HG03175 (cell line): ENCODE measurements at regions not wholly inside any gene's neighbourhood (a gene's known extent, or its start where the extent isn't known, plus 50 kb on each side); places are given as distances from the start of the nearest gene placed in this dataset.

Experiments
- ATAC-seq: cut with Tn5 transposase; IDR thresholded peaks from one replicate; pipeline ENCODE4 v1.9.1; 2021; ENCODE audit warnings: mild to moderate bottlenecking, moderate library complexity; ENCODE audit not compliant: unreplicated experiment

DNA sequence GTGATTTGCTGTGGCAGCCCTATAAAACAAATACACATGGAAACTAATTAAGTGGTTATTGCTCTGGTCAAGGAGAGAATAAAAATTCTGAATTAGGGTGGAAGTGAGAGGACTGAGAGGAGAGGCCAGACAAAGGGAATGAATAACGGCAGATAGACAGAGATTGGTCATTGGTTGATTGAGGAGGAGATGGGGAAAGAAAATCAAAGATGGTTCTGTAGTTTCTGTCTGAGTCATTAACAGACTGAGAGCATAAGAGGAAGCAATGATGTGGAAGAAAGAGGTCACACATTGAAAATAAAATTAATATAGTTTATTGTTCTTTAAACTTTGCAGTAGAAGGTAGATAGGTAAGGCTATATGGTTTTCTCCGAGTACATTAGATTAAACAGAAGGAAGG is 469.8 kb downstream of the ACTL7B start:
- ATAC-seq: no peak

DNA sequence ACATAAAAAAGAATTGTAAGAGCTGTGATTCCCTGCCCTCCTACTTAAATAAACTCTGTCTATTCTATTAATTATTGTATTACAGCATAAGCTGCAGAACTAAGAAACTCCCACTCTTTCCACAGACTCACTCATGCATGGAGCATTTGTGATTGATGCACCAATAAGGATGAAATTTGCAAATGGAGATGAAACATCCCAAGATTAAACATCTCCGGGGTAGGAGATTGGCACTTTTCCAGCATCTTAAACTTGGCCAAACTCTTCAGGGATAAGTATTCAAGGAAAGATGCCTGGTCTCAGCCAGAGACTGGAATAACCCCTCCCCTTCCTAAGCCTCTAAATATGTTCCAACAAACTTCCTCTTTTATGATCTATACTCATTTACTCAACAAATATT is 472.0 kb downstream of the ACTL7B start:
- ATAC-seq: no peak

DNA sequence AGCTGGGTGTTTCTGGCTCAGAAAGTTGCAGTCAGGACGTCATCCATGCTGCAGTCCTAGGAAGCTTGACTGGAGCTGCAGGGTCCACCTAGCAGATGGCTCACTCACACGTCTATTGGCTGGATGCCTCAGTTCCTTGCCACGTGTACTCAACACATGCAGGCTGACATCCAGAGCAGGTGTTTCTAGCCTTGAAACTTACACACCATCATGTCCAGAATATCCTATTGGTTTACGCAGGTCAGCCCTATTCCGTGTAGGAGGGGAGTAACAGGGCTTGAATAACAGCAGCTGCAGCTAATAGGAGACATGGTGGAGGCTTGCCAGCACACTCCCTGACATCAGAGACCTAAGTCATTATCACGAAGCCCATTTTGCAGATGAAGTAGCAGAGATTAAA is 473.5 kb downstream of the ACTL7B start:
- ATAC-seq: no peak

DNA sequence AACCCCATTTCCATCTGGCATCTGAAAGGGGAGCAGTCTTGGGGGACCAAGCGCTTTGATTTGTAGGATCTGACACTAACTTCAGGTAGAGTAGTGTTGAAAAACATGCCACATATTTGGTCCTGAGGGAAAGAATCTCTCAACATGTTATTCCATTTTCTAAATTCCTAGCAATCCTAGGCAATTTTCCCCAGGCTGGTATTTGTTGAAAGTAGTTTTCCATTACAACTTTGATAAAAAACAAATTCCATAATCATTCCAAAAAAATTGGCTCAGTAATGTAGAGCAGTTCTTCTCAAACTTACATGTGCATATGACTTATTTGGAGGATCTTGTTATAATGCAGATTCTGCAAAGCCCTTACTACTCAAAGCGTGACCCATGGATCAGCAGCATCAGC is 477.9 kb downstream of the ACTL7B start:
- ATAC-seq: no peak

DNA sequence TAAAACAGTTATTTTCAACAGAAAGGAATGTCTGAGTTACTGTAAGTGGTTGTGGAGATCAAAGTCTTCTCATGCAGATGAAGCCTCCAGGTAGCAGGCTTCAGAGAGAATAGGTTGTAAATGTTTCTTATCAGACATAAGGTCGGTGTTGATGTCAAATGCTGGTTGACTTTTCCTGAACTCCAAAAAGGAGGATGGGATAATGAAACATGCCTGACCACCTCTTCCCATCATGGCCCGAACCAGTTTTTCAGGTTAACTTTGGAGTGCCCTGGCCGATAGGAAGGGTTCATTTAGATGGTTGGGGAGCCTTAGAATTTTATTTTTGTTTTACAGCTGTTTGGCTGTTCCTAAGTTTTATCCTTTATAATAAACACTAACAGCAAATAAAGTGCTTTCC is 478.4 kb downstream of the ACTL7B start:
- ATAC-seq: no peak

DNA sequence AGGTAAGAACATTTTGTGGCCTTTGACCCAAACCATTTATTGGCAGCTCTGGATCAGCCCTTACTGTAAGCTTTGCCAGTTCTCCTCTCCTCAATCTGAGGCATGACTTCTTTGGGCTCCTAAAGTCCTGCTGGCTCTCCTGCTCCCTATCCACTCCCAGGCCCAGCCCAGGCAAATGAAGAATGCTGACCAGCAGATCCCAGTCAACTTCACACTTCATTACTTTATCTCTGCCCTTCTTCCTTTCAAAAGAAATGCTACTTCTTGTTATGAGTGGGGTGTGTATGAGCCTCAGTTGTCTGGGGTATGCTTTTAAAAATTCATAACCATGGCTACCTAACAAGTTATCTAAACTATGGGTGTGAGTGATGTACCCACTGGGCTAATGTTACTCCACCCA is 479.6 kb downstream of the ACTL7B start:
- ATAC-seq: no peak

DNA sequence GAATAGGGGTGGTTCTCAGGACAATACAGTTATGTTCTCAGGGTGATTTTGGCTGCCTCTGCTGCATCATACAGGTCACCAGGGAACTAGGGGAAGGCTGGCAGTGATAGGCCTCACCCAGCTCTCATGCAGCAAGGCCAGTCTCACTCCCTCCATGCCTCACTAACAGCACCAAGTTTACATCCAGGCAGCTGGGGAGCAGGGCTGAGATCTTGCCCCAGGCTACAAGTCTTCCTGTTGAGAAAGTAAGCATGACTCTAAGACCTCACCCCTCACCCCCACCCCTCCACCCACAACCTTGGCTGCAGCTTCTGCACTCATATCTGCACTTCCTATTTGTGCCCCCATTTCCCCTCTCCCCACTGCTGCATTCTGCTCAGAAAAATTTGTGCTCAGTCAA is 481.2 kb downstream of the ACTL7B start:
- ATAC-seq: no peak

DNA sequence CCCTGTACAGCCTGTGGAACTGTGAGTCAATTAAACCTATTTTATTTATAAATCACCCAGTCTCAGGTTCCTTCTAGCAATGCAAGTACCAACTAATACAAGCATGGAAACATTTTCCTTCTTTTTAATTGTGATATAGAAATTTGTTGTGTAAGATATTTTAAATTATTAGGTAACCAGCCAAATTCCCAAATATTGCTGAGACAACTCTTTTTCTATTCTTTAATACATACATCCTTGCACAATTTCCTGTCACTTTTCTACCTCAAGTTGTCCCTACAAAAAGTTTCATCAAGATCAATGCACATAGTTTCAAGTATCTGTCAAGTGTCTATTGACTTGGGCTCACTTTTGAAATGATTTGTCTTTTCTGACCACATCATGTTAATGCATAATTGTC is 488.6 kb downstream of the ACTL7B start:
- ATAC-seq: no peak

DNA sequence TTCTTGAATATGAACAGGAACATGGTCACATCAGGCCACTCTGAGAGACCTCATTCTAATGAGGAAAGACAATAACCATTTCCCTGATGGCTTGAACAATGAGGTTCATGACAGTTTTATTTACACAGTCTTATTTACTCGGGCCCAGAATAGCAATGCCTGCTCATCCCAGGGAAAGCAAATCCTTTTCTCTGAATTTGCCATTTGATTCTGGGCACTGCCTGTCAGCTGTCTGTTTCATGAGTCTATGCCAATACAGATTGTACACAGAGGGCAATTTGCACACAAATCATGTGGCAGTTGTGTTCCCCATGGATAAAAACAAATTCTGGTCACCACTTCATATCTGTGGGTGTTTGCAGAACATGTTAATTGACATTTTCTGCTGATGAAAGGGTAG is 492.5 kb downstream of the ACTL7B start:
- ATAC-seq: no peak

DNA sequence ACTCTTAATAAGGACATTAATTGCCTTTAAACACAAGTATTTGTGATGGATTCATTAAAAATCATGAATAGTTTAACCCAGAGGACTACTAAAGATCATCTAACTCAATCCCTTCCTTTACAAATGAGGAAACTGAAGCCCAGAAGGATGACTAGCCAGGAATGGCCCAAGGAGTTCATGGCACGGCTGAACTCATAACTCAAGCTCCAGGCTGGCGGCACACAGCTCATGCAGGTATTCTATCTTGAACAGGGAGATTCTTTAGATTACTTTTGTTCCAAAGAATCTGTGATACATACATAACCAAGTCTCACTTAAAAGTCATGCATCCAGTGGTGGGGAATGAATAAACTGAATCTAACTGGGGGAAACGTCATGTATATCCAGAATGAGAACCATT is 495.5 kb downstream of the ACTL7B start:
- no peak for ATAC-seq

DNA sequence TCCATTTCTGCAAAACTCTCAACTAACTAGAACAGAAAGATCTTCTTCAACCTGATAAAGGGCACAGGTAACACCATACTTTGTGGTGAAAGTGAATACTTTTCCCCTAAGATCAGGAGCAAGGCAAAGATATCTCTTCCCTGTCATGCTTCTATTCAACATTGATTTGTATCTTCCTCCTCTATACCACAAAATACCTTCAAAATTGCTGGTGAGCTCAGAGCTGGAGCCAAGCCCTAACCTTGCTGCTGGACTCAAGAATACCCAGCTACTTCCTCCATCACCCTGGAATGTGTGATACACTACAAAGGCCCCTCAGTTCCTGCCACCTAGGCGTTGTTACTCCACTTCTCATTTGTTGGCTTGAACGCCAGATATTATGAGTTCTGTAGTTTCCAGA is 499.0 kb downstream of the ACTL7B start:
- no peak for ATAC-seq

DNA sequence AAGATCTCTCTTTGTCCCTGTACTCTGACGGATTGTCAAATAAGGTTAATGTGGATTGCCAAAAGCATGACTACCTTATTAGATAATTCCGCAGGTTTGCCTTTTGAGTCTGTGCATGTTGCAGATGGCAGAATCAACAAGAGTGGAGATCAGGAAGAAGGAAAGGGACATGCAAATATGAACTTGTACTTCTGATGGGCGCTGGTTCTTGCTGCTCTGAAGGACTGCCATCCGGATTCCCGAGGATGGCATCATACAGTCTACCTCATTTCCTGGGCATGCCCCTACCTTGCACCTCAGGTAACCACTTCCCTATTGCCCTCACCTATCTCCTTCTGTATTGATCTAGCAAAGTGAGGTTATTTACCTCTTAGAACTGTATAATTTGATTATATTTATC is 504.2 kb downstream of the ACTL7B start:
- no peak for ATAC-seq

DNA sequence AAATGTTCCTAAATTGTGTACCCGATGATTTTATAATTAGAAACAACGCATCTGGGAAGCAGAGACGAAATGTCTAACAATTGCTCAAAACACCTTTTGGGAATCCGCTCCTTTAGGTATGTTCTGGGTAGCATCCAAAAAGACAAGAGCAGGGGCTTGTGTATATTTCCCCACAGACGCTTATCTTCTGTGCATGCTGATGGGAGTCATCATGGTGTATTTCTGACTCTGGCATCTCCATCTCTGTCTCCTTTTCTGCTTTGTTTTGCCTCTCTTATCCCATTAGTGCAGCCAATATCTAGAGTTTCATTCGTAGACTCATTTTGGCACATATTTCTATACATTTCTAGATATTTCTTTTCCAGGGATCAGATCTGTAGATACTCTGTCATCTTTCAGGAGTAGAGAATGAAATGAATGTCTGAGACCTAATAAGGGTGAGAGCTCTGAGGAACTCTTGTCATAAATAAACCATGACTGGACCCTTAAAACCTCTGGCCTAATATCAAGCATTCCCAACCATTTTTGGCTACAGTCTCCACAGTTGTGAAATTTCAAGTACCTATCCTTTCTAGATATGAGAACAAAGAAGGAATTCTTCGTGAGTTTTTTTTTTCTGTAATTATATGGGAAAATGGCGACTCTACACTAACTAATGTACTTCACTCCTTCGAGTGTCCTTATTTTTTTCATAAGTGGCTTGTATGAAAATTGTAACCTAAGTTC is 508.2 kb downstream of the ACTL7B start:
- ATAC-seq: no peak

DNA sequence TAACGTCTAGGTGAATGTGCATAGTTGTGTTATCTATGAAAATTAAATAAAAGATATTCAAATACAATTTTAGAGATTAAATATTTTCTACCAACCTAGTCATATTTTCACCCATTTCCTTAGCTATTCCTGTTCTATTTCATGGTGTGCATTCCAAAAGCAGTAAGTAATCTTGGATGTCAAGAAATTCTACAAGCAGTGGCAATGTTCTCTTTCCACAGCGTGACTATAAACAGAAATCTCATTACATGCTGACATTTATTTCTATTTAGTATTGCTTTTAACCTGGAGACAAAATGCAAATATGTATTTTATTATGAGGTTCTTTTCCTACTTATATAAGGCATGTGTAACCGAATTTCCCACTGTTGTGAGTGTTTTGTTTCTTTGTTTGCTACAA is 510.0 kb downstream of the ACTL7B start:
- ATAC-seq: no peak

DNA sequence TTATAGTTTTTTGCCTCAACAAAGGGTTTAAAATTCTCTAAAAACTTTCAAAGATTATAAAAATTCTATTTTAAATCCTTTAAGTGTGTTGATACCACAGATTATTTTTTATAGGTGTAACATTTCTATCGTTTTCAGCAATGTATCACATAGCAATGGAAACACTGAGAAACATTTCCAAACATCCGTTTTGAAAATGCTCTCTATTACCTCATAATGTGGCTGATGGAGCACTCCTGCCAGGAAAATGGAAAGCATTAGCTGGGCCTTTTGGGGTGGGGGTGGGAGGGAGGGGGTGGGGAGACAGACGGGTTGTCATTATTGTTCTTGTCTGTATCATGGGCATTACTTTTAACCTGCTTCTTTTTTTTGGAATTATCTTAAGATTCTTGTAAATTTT is 516.5 kb downstream of the ACTL7B start:
- no peak for ATAC-seq

DNA sequence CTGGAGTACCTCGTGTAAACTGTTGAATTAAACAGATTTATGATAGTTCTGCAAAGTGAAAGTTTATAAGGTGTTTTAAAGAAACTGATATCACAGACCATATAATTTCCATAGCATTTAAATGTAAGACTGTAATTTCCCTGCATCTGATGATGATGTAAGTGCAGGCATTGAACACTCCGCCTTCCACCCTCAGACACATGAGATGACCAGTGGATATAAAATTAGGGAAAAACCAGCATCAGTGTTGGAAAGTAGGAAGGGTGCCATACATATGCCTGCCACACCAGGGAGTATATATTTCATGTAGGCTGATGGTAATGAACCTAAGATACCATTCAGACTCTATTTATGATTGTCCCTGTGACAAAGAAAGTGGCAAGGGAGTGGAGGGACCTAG is 519.2 kb downstream of the ACTL7B start:
- no peak for ATAC-seq

DNA sequence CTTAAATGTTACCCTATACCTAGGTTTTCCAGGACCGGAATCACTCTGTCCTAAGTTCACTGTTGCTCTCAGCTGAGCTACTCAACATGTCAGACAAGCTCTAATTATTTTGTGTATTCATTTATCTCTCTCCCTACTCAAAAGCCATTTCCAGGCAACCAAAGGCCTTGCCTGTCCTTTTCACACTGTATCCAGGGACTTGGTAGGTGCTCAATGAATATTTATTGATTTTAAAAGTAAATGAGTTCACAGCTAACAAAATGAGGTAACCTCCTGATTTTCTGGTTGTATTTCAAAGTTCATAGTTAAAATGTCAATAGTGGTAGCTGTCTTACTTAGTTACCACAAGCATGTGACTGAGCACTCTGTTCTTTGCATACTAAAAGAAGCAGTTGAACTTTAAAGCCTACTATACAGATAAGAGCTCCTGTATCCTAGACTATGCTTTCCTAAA is 522.2 kb downstream of the ACTL7B start:
- no peak for ATAC-seq

DNA sequence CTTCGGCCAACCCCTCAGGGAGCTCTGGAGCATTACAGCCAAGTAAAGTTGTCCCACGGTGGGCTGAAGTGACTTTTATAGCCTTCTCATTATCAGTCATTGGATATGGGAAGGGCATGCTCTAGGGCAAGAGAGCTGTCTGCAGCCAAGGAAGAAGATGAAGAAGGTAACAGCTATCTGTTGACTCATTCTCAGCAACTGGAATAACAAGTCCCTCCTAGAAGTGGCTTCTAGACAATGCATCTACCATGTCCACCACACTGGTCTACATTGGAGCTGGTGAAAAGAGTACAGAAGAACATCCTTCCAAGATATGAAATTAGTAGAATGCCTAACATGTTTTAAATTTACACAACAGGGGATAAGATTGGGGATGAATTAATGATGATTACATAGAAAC is 524.2 kb downstream of the ACTL7B start:
- ATAC-seq: no peak

DNA sequence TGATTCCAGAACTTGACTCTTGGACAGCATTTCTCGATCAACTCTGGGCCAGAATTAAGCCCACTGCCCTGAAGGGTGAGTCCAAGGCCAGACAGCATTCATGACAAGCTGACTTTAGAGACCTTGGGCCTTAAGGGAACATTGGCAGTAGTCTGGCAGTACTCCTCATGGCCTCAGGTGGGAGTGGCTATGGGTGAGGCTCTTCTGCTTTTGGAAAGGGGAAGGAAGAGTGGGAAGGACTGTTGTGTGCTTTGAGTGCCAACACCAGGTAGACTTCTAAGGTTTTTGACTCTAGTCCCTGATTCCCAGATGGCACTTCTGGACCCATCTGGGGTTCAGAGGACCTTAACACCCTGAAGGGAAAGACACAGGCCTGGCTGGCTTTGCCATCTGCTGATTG is 530.4 kb downstream of the ACTL7B start:
- no peak for ATAC-seq

DNA sequence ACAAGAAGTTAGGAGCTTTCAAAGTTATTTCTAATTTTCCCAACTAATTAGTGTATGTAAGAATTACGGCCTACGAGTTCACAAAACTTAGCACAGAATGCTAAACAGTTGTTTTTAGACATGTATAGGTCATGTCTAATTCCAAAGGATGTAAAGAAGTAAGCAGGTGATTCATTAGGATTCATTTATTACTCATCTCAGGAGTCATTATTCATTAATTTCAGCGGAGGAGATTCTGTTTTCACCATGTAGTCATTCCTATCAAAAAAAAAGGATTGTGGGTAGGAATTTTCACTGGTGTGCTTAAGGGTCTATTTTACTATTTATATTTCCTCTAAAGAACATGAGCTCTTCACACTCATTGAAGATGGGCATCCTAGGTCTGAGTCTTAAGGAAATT is 532.2 kb downstream of the ACTL7B start:
- no peak for ATAC-seq

DNA sequence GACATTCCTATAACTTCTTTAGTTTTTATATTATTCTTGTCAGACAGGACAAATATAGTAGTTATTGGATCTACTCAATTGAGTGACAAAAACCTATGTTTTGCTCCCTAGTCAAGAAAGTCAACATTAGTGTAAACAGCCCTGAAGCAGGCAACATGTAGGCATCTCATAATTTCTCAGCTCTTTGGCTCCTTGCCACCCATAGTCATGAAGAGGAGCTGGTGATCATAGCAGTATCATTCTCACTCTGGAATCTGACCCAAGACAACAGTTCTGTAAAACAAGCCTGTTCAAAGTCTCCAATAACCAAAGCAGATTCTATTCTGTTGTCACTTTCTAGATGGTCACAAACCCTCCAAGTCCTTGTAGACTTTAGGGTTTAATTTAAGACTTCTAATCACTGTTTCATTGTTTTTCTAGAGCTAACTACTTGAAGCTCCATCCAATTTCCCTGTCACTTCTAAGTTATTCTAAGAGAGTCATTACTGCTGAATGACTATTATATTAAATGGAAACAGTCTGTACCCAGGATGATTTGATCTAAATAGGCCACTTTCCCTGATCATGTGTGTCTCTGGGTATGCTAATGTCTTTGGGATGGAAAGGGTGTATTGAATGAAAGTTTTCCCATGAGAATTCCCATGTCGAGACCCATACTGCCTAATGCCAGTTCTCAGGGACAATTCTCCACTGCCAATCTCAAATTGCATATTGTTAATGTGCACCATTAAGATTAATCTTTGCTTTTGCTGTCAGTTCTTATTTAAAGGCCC is 533.3 kb downstream of the ACTL7B start:
- ATAC-seq: no peak

DNA sequence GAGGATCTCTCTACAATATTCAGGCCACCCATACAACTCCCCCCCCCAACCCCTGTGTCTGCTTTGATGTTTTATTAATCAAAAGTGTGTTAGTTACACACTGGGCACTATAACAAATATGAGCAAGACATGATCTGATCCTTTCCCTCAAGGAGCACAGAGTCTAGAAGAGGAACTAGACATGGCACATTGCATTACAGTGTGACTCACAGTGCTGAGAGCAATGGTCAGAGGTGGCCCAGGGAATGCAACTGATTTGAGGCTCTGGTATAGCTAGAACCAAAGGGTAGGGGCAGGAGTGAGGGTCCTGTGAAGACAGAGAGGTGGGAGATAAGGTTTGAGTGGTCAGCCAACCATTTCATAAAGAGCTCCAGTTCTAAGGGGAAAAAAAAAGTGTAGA is 539.2 kb downstream of the ACTL7B start:
- ATAC-seq: no peak

DNA sequence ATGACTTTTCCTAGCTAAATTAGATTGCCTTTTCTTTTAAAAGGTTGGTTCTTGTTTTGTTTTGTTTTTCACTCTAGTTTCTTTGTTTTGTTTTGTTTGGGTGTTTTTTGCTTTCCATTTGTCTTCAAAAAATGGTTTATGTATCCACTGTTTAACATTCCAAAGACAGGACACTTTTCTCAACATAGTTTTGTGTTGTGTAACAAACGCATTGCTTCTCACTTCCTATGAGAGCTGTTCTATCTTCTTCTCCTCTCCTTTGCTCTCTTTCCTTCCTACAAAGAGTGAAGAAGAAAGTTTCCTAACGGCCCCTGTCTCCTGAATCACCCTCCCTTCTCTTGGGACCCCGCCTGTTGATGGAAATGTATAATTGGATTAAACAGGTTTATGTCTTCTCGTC is 539.7 kb downstream of the ACTL7B start:
- no peak for ATAC-seq
